Immature natural killer cell (primary cell): ENCODE measurements at regions not wholly inside any gene's neighbourhood (a gene's known extent, or its start where the extent isn't known, plus 50 kb on each side); places are given as distances from the start of the nearest gene placed in this dataset.
"Not testable (repeated sequence)": the region's sequence is repeated elsewhere in the genome, so short reads cannot be mapped to it uniquely, and the experiment has no call there.

ENCODE experiments used
- DNase-seq, 3 donors: peaks; one replicate each; pipeline ENCODE4 v3.0.0; 2022; ENCODE audit warnings: mixed read lengths in 1 of 3
- H3K27ac Mint-ChIP-seq, 6 donors: one replicate each; pipeline ENCODE4 v1.8.0; 2020; ENCODE audit warnings: mixed read lengths in 6 of 6, mild to moderate bottlenecking in 5 of 6, inconsistent platforms in 4 of 6, moderate library complexity in 3 of 6
- H3K27me3 Mint-ChIP-seq, 3 donors: one replicate each; pipeline ENCODE4 v1.8.0; 2020 to 2021; ENCODE audit warnings: low read depth in 3 of 3, mild to moderate bottlenecking in 3 of 3, mixed read lengths in 3 of 3, moderate library complexity in 3 of 3, inconsistent platforms in 1 of 3
- H3K36me3 Mint-ChIP-seq, 3 donors: one replicate each; pipeline ENCODE4 v1.8.0; 2020; ENCODE audit warnings: mixed read lengths in 3 of 3, inconsistent platforms in 2 of 3, mild to moderate bottlenecking in 2 of 3
- H3K4me1 Mint-ChIP-seq, 2 donors: one replicate each; pipeline ENCODE4 v1.8.0; 2020; ENCODE audit warnings: inconsistent platforms in 2 of 2, mild to moderate bottlenecking in 2 of 2, mixed read lengths in 2 of 2, moderate library complexity in 1 of 2
- H3K4me3 Mint-ChIP-seq, 5 donors: one replicate each; pipeline ENCODE4 v1.8.0; 2020; ENCODE audit warnings: mild to moderate bottlenecking in 5 of 5, mixed read lengths in 5 of 5, inconsistent platforms in 3 of 5, moderate library complexity in 3 of 5
- H3K9me3 Mint-ChIP-seq, 6 donors: one replicate each; pipeline ENCODE4 v1.8.0; 2020; ENCODE audit warnings: mild to moderate bottlenecking in 6 of 6, mixed read lengths in 6 of 6, inconsistent platforms in 4 of 6, moderate library complexity in 3 of 6

GRCh38 chr13:22839603-22840530 lies 340.9 kb upstream of the SGCG start:
- DNase-seq: no peak
- no peak overlapping the region for H3K27ac Mint-ChIP-seq
- no peaks in the 10 kb centered on the region for H3K4me1 Mint-ChIP-seq
- no peak overlapping the region for H3K4me3 Mint-ChIP-seq
- H3K27me3 Mint-ChIP-seq: peaks cover 0 to 7% (median 0%) of the 10 kb centered on the region in 3 donors
- peaks cover 0 to 9% (median 3%) of the 10 kb centered on the region in 6 donors for H3K9me3 Mint-ChIP-seq
- H3K36me3 Mint-ChIP-seq: no peaks in the 10 kb centered on the region

GRCh38 chr13:22846551-22846950 lies 334.2 kb upstream of the SGCG start:
- no peak for DNase-seq
- Mint-ChIP-seq H3K27me3 (no peaks in the 10 kb centered on the region), H3K27ac (no peak overlapping the region), H3K9me3 (no peaks in the 10 kb centered on the region), H3K36me3 (no peaks in the 10 kb centered on the region), H3K4me1 (no peaks in the 10 kb centered on the region), H3K4me3 (no peak overlapping the region)

DNA sequence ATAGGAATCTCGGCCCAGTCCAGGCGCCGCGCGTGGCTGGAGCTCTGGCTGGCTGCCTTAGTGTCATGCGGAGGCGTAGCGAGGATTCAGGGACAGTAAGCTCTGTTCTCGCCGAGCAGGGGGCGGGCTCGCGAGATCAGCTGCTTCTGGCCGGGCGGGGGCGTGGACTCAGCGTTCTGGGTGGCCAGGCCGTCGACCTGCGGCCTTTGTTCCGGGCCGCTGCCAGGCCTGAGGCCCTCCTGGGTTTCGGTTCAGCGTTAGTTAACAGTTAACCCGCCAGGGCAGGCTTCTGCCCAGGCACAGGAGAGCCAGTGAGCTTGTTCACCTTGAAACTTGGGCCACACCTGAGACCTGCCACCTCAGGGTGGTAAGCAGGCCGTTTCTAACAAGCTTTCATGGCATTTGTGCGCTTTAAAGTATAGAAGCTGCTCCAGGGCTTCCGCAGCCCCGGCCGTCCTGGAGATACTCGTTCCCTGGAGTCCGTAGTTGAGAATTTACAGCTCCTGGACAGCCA lies 332.2 kb upstream of the SGCG start:
- no peak for DNase-seq
- no peak overlapping the region for H3K27ac Mint-ChIP-seq

DNA sequence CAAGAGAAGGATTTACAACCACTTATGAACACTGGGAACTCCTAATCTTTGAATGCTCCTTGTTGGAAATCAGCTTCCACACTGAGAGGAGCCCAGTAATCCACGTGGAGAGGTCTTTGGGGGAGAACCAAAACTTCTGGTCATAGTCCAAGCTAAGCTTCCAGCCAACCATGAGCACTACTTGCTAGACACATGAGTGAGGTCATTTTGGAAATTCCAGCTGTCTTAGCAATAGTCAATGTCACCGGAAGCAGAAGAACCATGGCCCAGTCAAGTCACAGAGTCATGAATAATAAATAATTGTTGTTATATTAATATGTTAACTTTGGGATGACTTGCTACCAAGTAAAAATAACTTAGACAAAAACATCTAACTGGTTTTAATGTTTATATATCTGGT lies 324.9 kb upstream of the SGCG start:
- H3K27me3 Mint-ChIP-seq: peaks cover 0 to 2% (median 0%) of the 10 kb centered on the region in 3 donors
- no peaks in the 10 kb centered on the region for H3K4me1 Mint-ChIP-seq
- H3K27ac Mint-ChIP-seq: no peak overlapping the region
- no peak overlapping the region for H3K4me3 Mint-ChIP-seq
- peaks cover 0 to 3% (median 0%) of the 10 kb centered on the region in 6 donors for H3K9me3 Mint-ChIP-seq
- no peaks in the 10 kb centered on the region for H3K36me3 Mint-ChIP-seq
- DNase-seq: no peak

More for the DNA sequence above, 332.2 kb upstream of the SGCG start:
- Mint-ChIP-seq H3K9me3 (no peaks in the 10 kb centered on the region), H3K27me3 (peaks cover 0 to under 1% (median 0%) of the 10 kb centered on the region in 3 donors), H3K36me3 (no peaks in the 10 kb centered on the region), H3K4me3 (no peak overlapping the region), H3K4me1 (no peaks in the 10 kb centered on the region)

DNA sequence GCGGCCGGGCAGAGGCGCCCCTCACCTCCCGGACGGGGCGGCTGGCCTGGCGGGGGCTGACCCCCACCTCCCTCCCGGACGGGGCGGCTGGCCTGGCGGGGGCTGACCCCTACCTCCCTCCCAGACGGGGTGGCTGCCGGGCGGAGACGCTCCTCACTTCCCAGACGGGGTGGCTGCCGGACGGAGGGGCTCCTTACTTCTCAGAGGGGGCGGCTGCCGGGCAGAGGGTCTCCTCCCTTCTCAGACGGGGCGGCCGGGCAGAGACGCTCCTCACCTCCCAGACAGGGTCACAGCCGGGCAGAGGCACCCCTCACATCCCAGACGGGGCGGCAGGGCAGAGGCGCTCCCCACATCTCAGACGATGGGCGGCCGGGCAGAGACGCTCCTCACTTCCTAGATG lies 321.8 kb upstream of the SGCG start:
- H3K9me3 Mint-ChIP-seq, H3K4me1 Mint-ChIP-seq, H3K4me3 Mint-ChIP-seq, DNase-seq, H3K36me3 Mint-ChIP-seq, H3K27me3 Mint-ChIP-seq, H3K27ac Mint-ChIP-seq: not testable (repeated sequence)

GRCh38 chr13:22859411-22859810 lies 321.4 kb upstream of the SGCG start:
- not testable (repeated sequence) for H3K27ac Mint-ChIP-seq, DNase-seq, H3K27me3 Mint-ChIP-seq, H3K9me3 Mint-ChIP-seq, H3K36me3 Mint-ChIP-seq, H3K4me1 Mint-ChIP-seq, H3K4me3 Mint-ChIP-seq

GRCh38 chr13:22861958-22862466 lies 318.8 kb upstream of the SGCG start:
- no peak overlapping the region for H3K27ac Mint-ChIP-seq
- H3K4me3 Mint-ChIP-seq: no peak overlapping the region
- H3K9me3 Mint-ChIP-seq: no peaks in the 10 kb centered on the region
- H3K36me3 Mint-ChIP-seq: no peaks in the 10 kb centered on the region
- no peaks in the 10 kb centered on the region for H3K4me1 Mint-ChIP-seq
- H3K27me3 Mint-ChIP-seq: peaks cover 1 to 2% (median 2%) of the 10 kb centered on the region in 3 donors
- DNase-seq: no peak

- H3K4me1 Mint-ChIP-seq: no peaks in the 10 kb centered on the region
- H3K9me3 Mint-ChIP-seq: no peaks in the 10 kb centered on the region
- no peaks in the 10 kb centered on the region for H3K36me3 Mint-ChIP-seq
- peaks cover 2 to 3% (median 2%) of the 10 kb centered on the region in 3 donors for H3K27me3 Mint-ChIP-seq
- no peak overlapping the region for H3K27ac Mint-ChIP-seq
- no peak for DNase-seq
- H3K4me3 Mint-ChIP-seq: no peak overlapping the region
Measured at GRCh38 chr13:22862478-22862877, 318.3 kb upstream of the SGCG start.

DNA sequence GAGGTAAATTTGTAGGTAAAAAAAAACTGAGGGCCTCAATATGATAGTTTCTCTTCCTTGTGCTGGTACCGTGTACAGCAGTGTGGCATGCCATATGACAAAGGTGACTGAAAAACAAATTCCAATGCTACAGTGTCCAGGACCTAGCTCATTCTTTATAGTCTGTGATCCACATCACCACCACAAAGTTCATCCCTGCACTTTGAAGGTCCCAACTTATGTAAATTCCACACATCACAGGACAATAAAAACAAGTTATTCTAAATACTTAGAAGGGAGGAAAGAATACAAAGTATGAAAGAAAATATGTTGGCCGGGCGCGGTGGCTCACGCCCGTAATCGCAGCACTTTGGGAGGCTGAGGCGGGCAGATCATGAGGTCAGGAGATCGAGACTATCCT lies 314.6 kb upstream of the SGCG start:
- DNase-seq: no peak
- H3K4me3 Mint-ChIP-seq: no peak overlapping the region
- H3K4me1 Mint-ChIP-seq: no peaks in the 10 kb centered on the region
- H3K9me3 Mint-ChIP-seq: peaks cover 0 to 3% (median under 1%) of the 10 kb centered on the region in 6 donors
- H3K27me3 Mint-ChIP-seq: peaks cover under 1 to 3% (median 2%) of the 10 kb centered on the region in 3 donors
- H3K27ac Mint-ChIP-seq: no peak overlapping the region
- H3K36me3 Mint-ChIP-seq: no peaks in the 10 kb centered on the region

- Mint-ChIP-seq H3K4me1 (no peaks in the 10 kb centered on the region), H3K36me3 (no peaks in the 10 kb centered on the region), H3K4me3 (no peak overlapping the region), H3K27me3 (peaks cover 0 to 3% (median 2%) of the 10 kb centered on the region in 3 donors), H3K27ac (no peak overlapping the region), H3K9me3 (peaks cover 5 to 15% (median 7%) of the 10 kb centered on the region in 6 donors)
- no peak for DNase-seq
Measured at GRCh38 chr13:22871231-22871630, 309.5 kb upstream of the SGCG start.

DNA sequence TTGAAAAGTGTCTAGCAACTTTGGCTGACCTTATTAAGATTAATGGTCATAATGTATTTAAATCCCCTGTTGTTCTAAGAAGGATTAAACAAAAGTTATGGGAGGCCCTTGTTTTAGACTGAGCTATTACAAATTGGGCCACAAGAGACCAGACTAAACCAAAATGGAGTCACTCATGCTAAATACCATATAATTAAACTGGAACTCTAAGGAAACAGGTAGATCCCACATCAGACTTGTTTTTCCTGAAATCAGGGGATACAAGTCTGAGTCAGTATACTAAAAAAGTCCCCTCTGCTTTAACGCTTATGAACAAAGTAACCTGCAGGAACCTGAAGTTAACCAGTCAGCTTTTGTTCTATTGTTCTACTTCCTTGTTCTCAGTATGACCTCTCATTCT lies 305.9 kb upstream of the SGCG start:
- Mint-ChIP-seq H3K27ac (no peak overlapping the region), H3K9me3 (peaks cover 5 to 15% (median 9%) of the 10 kb centered on the region in 6 donors), H3K36me3 (no peaks in the 10 kb centered on the region), H3K4me1 (no peaks in the 10 kb centered on the region), H3K4me3 (no peak overlapping the region), H3K27me3 (peaks cover 0 to 5% (median 0%) of the 10 kb centered on the region in 3 donors)
- DNase-seq: no peak

- Mint-ChIP-seq H3K4me3 (no peak overlapping the region), H3K36me3 (no peaks in the 10 kb centered on the region), H3K9me3 (peaks cover 4 to 12% (median 7%) of the 10 kb centered on the region in 6 donors), H3K27me3 (peaks cover 0 to 5% (median 0%) of the 10 kb centered on the region in 3 donors), H3K27ac (no peak overlapping the region), H3K4me1 (no peaks in the 10 kb centered on the region)
- no peak for DNase-seq
Measured at GRCh38 chr13:22877421-22877820, 303.4 kb upstream of the SGCG start.

- H3K36me3 Mint-ChIP-seq: no peaks in the 10 kb centered on the region
- no peak overlapping the region for H3K4me3 Mint-ChIP-seq
- no peak for DNase-seq
- H3K9me3 Mint-ChIP-seq: peaks cover 0 to 5% (median 0%) of the 10 kb centered on the region in 6 donors
- no peak overlapping the region for H3K27ac Mint-ChIP-seq
- no peaks in the 10 kb centered on the region for H3K4me1 Mint-ChIP-seq
- H3K27me3 Mint-ChIP-seq: peaks cover 0 to 3% (median 0%) of the 10 kb centered on the region in 3 donors
Measured at GRCh38 chr13:22880741-22881720, 299.7 kb upstream of the SGCG start.
